Astrocyte of the cerebellum (primary cell): ENCODE measurements at regions not wholly inside any gene's neighbourhood (a gene's known extent, or its start where the extent isn't known, plus 50 kb on each side); places are given as distances from the start of the nearest gene placed in this dataset.

Experiments
- DNase-seq: peaks from one replicate; pipeline ENCODE4 v3.0.0-alpha.2; 2011; ENCODE audit warnings: low read depth
- H3K4me3 ChIP-seq: 2 replicates; pipeline ENCODE4 v1.5.1; 2011; ENCODE audit warnings: mild to moderate bottlenecking, low read depth, low read length, moderate library complexity
- CTCF ChIP-seq: IDR thresholded peaks from 2 replicates; pipeline ENCODE4 v1.5.1; 2012; ENCODE audit warnings: low read length, low read depth, moderate library complexity, mild to moderate bottlenecking; ENCODE audit errors: missing control alignments
- in situ Hi-C: cut with HindIII; loops from 2 replicates; pipeline ENCODE4 v1.10.0; 2017; ENCODE audit warnings: low sequenced_read_pairs

GRCh38 chr10:126842356-126842755 is 62.9 kb upstream of the DOCK1 start:
- DNase-seq = no peak
- in situ Hi-C loops = no loop called here
- no peak for TF ChIP-seq CTCF
- H3K4me3 ChIP-seq = no peak overlapping the region

DNA sequence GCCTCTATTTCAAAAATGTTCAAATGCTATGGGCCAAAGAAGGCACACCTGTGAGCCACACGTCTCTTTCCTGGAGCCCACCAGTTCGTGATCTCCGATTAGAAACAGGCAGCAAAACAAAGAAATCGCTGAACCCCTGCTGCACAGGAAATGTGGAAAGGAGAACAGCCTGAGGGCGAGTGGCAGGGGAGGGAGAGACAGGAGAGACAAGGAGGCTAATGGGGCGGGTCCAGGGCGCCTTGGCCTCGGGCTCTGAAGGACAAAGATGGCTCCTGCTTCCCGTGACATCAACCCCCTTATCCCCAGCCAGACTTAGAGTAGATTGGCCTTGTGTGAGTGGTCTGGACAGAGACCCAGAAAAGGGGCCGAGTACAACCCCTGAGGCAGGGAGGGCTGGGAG is 62.4 kb upstream of the DOCK1 start:
- in situ Hi-C loops = no loop called here
- no peak overlapping the region for H3K4me3 ChIP-seq
- TF ChIP-seq CTCF = no peak
- no peak for DNase-seq

GRCh38 chr10:126843299-126843934 is 61.8 kb upstream of the DOCK1 start:
- DNase-seq = no peak
- in situ Hi-C loops = no loop called here
- no peak for TF ChIP-seq CTCF
- no peak overlapping the region for H3K4me3 ChIP-seq

DNA sequence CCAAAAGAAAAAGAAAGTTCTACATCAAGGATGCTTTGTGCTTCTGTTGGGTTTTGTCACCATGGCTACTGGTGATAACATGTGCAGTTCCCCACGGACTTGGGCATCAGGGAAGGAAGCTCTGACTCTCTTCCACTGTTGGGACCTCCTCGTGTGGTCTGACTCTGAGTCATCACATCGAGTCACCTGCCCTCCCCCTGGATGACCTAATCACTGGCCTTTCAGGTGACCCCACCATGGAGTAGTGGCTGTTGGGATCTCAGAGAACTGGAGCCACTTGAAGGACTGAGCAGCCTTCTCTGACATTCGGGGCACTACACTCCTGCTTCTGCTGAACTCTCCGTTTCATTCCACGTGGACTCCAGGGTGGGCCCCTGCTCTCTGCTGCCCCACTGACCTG is 60.8 kb upstream of the DOCK1 start:
- in situ Hi-C loops = no loop called here
- DNase-seq = peak; percentile 8

DNA sequence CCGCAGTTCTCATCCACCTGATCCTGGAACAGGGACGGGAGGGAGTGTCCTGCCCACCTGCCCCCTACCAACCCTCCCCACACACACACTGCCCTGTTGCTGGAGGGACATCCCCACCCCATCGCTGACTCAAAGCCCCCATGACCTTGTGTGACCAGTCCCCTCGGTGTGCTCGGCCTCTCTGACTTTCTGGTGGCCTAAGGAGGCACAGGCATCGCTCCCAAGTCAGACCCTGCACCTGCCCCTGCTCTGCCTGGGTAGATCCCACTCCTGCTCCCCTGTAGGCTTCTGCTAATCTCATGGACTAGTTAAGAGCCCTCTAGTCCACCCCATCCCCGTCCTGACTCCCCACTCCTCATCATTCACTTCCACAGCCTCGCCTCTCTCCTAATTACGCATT is 58.8 kb upstream of the DOCK1 start:
- no peak for DNase-seq
- H3K4me3 ChIP-seq = no peak overlapping the region
- in situ Hi-C loops = no loop called here
- no peak for TF ChIP-seq CTCF

More for the DNA sequence above, 60.8 kb upstream of the DOCK1 start:
- no peak overlapping the region for H3K4me3 ChIP-seq
- TF ChIP-seq CTCF = no peak

DNA sequence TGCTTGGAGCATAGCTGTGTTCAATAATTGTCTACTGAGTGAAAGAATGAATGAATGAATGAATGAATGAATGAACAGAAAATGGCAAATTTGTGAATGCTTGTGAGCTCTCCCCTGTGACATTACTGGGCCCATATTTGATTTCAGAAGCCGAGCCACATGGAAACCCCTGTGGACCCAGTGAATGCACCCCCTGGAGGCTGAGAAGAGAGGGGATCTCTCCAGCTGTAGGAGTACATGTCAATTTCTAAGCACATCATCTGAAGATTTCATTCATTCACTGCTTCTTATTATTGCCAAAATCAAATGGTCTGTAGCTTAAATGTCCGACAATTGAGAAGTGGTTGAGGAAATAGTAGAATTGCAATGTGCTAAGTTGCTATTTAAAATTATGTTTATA is 58.3 kb upstream of the DOCK1 start:
- in situ Hi-C loops = no loop called here

More for the DNA sequence above, 58.3 kb upstream of the DOCK1 start:
- TF ChIP-seq CTCF = peak; percentile 11
- no peak for DNase-seq
- H3K4me3 ChIP-seq = no peak overlapping the region
